ELR (cell line): ENCODE measurements at regions not wholly inside any gene's neighbourhood (a gene's known extent, or its start where the extent isn't known, plus 50 kb on each side); places are given as distances from the start of the nearest gene placed in this dataset.
"Not testable (repeated sequence)": the region's sequence is repeated elsewhere in the genome, so short reads cannot be mapped to it uniquely, and the experiment has no call there.

ENCODE experiments used
- DNase-seq: peaks from one replicate; pipeline ENCODE4 v3.0.0-alpha.2; 2015; ENCODE audit warnings: low read depth

DNA sequence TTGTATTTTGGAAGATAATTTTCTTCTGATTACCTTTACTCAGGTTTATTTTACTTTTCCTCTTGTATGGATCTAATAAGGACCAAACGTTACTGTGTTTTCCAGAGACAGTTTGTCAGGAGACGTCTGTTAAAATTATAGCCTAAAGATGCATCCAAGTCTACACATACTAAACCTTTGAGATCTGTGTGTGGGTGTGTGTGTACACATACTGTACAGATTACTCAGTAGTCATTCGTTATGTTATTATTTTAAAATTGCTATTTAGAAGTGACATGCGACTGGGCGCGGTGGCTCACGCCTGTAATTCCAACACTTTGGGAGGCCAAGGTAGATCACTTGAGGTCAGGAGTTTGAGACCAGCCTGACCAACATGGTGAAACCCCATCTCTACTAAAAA is 51.6 kb upstream of the CNTLN start:
- DNase-seq: no peak

DNA sequence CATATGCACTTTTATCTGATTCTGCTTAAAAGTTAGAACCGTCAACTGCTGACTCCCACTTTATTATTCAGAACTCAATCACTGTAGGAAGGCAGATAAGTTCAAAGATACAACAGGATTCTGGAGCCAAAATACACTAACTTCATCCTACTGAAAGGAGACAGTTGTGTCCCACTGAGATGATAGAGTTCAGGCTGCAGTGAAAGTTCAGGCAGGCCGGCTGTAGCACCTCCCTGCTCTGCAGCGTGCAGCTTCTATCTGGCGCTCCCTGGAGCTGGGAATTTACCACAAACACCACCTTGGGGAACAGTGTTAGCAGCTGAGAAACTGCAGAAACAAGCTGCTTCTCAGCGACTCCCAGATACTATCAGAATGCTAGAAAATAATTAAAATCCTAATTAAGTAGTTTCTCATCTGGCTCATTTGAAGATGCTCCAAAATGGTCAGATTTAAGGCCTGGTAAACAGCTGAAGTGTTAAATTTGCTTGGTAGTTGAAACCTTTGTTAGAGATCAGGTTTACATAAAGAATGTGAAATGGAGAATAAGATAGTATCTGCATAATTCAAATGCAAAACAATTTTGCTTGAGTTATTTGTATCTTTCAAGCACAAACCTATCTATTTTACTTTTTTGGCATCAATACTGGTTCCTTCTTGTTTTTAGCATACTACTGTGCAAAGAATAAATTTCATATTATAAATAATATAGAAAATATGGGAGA is 52.3 kb upstream of the CNTLN start:
- DNase-seq: peak; percentile 1

DNA sequence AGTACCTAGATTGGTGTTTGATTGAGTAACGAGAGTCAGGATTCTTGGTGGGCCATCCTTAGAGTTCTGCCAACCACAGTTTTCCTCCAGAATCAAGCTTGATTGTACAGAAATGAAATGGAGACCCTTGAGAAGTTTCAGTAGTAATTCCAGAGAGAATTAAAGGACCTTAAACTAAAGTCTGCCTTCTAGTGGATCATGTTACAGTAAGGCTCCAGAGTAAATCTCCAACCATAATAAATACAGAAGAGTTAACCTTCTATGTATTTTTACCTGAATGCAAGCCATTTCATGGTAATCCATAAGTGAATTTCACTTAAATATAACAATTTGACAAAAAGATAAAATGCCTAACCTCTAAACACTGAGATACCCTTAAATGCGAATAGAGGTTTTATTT is 53.0 kb upstream of the CNTLN start:
- no peak for DNase-seq

- DNase-seq: no peak
Measured at GRCh38 chr9:17081351-17081750, 53.5 kb upstream of the CNTLN start.

DNA sequence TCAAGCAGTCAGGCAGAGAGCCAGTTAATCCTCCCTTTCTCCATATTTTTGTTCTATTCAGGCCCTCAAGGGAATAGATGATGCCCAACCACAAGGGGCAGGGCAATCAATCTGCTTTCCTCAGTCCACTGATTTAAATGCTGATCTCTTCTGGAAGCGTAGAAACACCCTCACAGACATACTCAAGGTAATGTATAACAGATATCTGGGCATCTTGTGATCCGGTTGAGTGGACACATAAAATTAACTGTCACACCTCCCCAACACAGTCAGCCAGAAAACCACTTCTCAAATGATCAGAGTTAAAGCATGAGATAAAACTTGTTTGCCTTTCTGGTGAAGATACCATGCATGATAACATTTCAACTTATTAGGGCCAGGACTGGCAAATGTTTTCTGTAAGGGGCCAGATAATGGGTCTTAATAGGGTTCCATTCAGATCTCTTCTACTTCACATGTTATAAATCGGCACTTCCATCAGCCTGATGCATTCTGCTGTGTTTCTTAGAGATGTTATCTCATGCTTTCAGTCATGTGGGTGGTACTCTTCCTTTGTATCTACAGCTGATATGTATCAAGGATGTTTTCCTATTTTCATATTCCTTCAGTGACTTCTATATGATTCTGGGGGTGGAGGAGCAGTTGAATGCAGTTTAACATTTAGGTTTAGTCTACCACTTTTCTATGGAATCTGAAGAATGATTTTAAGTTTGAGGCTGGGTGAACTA is 58.9 kb upstream of the CNTLN start:
- no peak for DNase-seq

GRCh38 chr9:17075146-17075757 is 59.6 kb upstream of the CNTLN start:
- DNase-seq: no peak

GRCh38 chr9:17072563-17072962 is 62.3 kb upstream of the CNTLN start:
- DNase-seq: not testable (repeated sequence)

GRCh38 chr9:17068671-17069070 is 66.2 kb upstream of the CNTLN start:
- DNase-seq: no peak

- no peak for DNase-seq
Measured at GRCh38 chr9:17065062-17065461, 69.8 kb upstream of the CNTLN start.

GRCh38 chr9:17064558-17064957 is 70.3 kb upstream of the CNTLN start:
- no peak for DNase-seq

GRCh38 chr9:17063535-17064135 is 71.2 kb upstream of the CNTLN start:
- peak; percentile 77 for DNase-seq

- DNase-seq: no peak
Measured at GRCh38 chr9:17062497-17062896, 72.3 kb upstream of the CNTLN start.

DNA sequence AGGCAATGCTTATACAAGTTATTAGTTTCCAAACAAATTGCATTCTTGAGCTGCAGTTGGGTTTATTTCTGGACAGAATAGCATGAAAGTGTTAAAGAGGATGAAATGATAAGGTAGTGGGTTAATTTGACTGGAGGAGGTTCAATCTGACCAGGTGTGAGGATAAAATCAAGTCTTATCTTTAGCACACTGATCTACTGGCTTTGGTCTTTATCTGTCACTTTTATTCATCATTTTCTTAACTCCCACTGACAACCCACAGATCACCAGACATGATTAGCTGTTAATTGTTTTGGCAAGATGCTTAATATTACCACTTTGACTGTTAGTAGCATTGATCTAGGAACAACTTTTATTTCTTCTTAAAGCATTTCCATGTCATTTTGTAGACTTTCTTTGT is 74.4 kb upstream of the CNTLN start:
- no peak for DNase-seq

- no peak for DNase-seq
Measured at GRCh38 chr9:17059465-17059864, 75.4 kb upstream of the CNTLN start.

DNA sequence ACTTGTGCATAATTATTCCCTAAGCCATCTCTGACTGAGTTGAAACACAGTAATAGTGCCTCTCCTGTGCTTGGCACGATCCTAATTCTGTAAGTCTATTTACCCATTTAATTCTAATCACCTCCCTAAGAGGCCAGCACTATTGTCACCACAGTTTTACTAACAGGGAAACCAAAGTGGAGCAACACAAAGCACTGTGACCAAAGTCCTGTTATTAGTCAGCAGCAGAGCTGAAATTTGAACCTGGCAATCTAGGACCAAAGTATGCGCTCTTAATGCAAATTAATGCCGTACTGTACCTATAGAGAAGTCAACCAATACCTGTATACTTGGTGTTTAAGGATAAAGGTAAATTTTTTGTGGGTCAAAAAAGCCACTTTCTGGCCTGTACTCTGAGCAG is 77.1 kb upstream of the CNTLN start:
- DNase-seq: no peak

DNA sequence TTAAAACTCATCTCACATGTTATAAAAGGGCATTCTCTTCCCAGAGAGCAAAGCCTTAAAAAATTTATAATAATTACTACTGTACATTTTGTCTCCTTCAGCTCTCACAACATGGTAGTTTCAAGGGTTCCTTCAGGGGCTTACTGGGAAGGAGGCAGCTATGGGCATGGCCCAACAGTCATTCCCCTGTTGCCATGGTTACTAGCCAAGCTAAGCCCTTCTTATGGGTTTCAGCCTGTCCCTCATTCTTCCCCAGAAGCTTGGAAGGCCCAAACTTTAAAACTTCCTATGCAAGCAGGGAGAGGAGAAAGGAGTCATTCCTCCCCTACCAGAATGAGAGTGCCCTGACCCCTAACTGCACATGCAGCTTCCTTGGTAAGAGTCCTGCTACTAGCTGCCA is 82.2 kb upstream of the CNTLN start:
- DNase-seq: peak; percentile 9

DNA sequence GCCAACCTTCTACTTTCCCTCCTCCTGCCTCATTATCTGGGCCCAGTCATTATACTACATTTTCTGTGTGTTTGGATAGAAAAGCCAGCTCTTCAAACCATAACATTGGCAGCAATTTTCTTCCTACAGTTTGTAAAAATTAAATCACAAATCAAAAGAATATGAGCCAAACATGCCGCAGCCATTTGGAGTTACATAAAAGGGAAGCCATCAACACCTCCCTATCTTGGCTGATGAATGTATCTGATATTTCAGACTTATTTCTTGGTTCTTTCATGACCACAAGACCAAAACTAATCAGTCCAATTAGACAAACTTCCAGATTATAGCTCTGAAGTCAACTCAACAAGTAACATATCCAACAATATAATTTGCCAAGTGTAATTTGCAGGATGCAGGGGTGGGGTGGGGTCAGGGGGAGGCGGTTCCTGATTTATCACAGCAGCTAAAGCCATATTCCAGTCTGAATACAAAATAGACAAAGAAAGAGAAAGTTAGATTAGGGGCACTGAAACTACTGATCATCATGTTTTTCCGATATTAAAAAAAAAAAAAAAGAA is 89.4 kb upstream of the CNTLN start:
- DNase-seq: no peak

- DNase-seq: no peak
Measured at GRCh38 chr9:17031546-17031945, 103.3 kb upstream of the CNTLN start.

DNA sequence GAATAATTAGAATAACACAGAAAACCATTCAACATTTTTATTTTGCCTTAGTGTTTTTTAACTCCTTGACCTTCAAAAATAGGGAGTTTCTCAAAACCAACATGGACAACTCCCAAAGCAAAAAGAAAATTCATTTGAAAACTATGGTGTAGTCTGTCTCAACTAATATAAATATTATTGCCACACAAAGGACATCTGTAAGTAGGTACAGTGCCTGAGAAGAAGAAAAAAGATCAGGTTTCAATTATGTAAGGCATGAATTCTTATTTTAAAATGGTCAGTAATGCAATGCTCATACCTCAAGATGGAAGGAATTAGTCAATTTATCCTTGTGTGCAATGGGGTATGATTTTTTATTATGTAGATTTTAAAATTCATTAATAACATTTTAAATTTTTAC is 109.6 kb upstream of the CNTLN start:
- no peak for DNase-seq

DNA sequence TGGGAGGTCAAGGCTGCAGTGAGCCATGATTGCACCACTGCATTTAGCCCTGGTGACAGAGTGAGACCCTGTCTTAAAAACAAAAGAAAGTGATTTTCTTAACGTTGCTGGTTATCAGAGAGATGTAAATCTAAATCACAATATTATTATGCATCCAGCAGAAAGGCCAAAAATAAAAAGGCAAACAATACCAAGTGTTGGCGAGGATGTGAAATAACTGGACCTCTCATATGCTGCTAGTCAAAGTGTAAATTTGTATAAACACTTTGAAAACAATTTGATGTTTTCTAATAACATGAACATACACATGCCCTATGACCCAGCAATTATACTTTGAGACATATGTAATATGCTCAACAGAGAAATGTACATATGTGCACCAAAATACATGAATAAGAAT is 110.7 kb upstream of the CNTLN start:
- no peak for DNase-seq

- peak; percentile 3 for DNase-seq
Measured at GRCh38 chr9:17021387-17021970, 113.4 kb upstream of the CNTLN start.

DNA sequence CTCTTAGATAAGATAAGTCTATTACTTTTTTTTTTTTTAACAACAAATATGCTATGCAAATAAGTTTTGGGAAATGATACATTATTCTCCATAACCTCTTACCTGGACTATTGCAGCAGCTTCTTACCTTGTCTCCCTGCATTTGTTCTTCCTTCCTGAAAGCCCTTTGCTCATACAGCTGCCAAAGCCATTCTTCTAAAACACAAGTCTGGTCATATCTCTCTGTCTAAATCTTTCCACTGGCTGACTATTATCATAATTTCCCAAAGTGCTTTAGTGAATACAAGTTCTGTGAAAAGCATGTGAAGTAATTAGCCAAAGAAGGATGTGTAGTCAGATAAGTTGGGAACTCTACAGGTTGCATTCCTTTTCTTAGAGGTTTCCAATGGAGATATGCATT is 115.4 kb upstream of the CNTLN start:
- no peak for DNase-seq
